Fibroblast of lung (primary cell): ENCODE measurements at regions not wholly inside any gene's neighbourhood (a gene's known extent, or its start where the extent isn't known, plus 50 kb on each side); places are given as distances from the start of the nearest gene placed in this dataset.

ENCODE experiments used
- DNase-seq, 2 donors: peaks; one replicate each; pipeline versions ENCODE4 v3.0.0 to v3.0.0-alpha.2; 2010; ENCODE audit warnings: low read depth in 2 of 2
- H2AFZ ChIP-seq: 2 replicates; pipeline ENCODE4 v1.5.1; 2012; ENCODE audit warnings: low read length, control low read depth, inconsistent platforms
- H3K27ac ChIP-seq: 2 replicates; pipeline ENCODE4 v1.5.1; 2011; ENCODE audit warnings: low read length, control low read depth; ENCODE audit not compliant: insufficient read depth
- H3K27me3 ChIP-seq: 2 replicates; pipeline ENCODE4 v1.5.1; 2011; ENCODE audit warnings: mild to moderate bottlenecking, low read length; ENCODE audit not compliant: control insufficient read depth, insufficient read depth
- H3K36me3 ChIP-seq: 2 replicates; pipeline ENCODE4 v1.5.1; 2011; ENCODE audit warnings: low read length; ENCODE audit not compliant: control insufficient read depth, insufficient read depth
- H3K4me1 ChIP-seq: 2 replicates; pipeline ENCODE4 v1.5.1; 2011; ENCODE audit warnings: low read length; ENCODE audit not compliant: control insufficient read depth, insufficient read depth; ENCODE audit errors: extremely low read depth
- H3K4me2 ChIP-seq: 2 replicates; pipeline ENCODE4 v1.5.1; 2011; ENCODE audit warnings: low read length, control low read depth; ENCODE audit not compliant: insufficient read depth; ENCODE audit errors: extremely low read depth
- H3K4me3 ChIP-seq, 4 experiments: fragments of 200-600 bp in 1 of 4; sonication (generic) in 1 of 4; replicated peaks in 1 of 4; 2 replicates each; pipeline ENCODE4 v1.5.1; 2011 to 2016; ENCODE audit warnings: low read length in 4 of 4, low read depth in 3 of 4, mild to moderate bottlenecking in 3 of 4, control low read depth in 2 of 4, inconsistent platforms in 1 of 4, mixed read lengths in 1 of 4; ENCODE audit not compliant: insufficient read depth in 1 of 4; ENCODE audit errors: control extremely low read depth in 1 of 4
- H3K79me2 ChIP-seq: 2 replicates; pipeline ENCODE4 v1.5.1; 2012; ENCODE audit warnings: mild to moderate bottlenecking, low read length, inconsistent platforms; ENCODE audit not compliant: control insufficient read depth, insufficient read depth
- H3K9ac ChIP-seq: 2 replicates; pipeline ENCODE4 v1.5.1; 2011; ENCODE audit warnings: mild to moderate bottlenecking, low read length, control low read depth; ENCODE audit not compliant: insufficient read depth
- H3K9me3 ChIP-seq: 2 replicates; pipeline ENCODE4 v1.5.1; 2012; ENCODE audit warnings: low read depth, low read length; ENCODE audit not compliant: control insufficient read depth, insufficient read depth
- H4K20me1 ChIP-seq: 2 replicates; pipeline ENCODE4 v1.5.1; 2011; ENCODE audit warnings: low read length; ENCODE audit not compliant: control insufficient read depth, insufficient read depth; ENCODE audit errors: extremely low read depth
- CTCF ChIP-seq, 2 donors: IDR thresholded peaks in 1 of 2; conservative IDR thresholded peaks in 1 of 2; 1 replicate in 1 of 2; 2 replicates in 1 of 2; pipeline ENCODE4 v1.5.1; 2011 to 2012; ENCODE audit warnings: low read length in 2 of 2, control low read depth in 1 of 2, inconsistent platforms in 1 of 2, low read depth in 1 of 2, mild to moderate bottlenecking in 1 of 2
- EZH2 ChIP-seq: IDR thresholded peaks from 2 replicates; pipeline ENCODE4 v1.5.1; 2012; ENCODE audit warnings: low read length, control low read depth, mild to moderate bottlenecking; ENCODE audit errors: missing control alignments

GRCh38 chr2:212626371-212626918, 87.8 kb upstream of the ERBB4 start:
- Histone ChIP-seq H3K27me3 (no peaks in the 10 kb centered on the region), H3K79me2 (no peaks in the 10 kb centered on the region), H3K9me3 (no peaks in the 10 kb centered on the region), H4K20me1 (no peaks in the 10 kb centered on the region), H3K27ac (no peak overlapping the region), H3K4me3 (no peak overlapping the region), H3K4me2 (no peak overlapping the region), H3K36me3 (no peaks in the 10 kb centered on the region), H3K4me1 (no peaks in the 10 kb centered on the region), H2AFZ (no peak overlapping the region), H3K9ac (no peak overlapping the region)
- TF ChIP-seq EZH2 (no peak), CTCF (conservative IDR thresholded peaks at IDR 0.05 in 1 of 2, IDR thresholded peaks at IDR 0.05 in 1 of 2; ENCODE audit: low read depth in 1 of 2, low read length in 2 of 2) (no peak)
- DNase-seq: peak in 1 of 2 donors; percentile 47

GRCh38 chr2:212619954-212620353, 81.4 kb upstream of the ERBB4 start:
- Histone ChIP-seq H3K36me3 (no peaks in the 10 kb centered on the region), H3K4me1 (no peaks in the 10 kb centered on the region), H3K27ac (no peak overlapping the region), H3K9me3 (no peaks in the 10 kb centered on the region), H3K27me3 (no peaks in the 10 kb centered on the region), H3K9ac (no peak overlapping the region), H3K79me2 (no peaks in the 10 kb centered on the region), H4K20me1 (no peaks in the 10 kb centered on the region), H2AFZ (no peak overlapping the region), H3K4me3 (no peak overlapping the region), H3K4me2 (no peak overlapping the region)
- TF ChIP-seq EZH2 (no peak), CTCF (conservative IDR thresholded peaks at IDR 0.05 in 1 of 2, IDR thresholded peaks at IDR 0.05 in 1 of 2; ENCODE audit: low read depth in 1 of 2, low read length in 2 of 2) (no peak)
- DNase-seq: peak; percentile 5 to 51

GRCh38 chr2:212618636-212619035, 80.0 kb upstream of the ERBB4 start:
- Histone ChIP-seq H4K20me1 (no peaks in the 10 kb centered on the region), H3K9me3 (no peaks in the 10 kb centered on the region), H3K4me3 (no peak overlapping the region), H2AFZ (no peak overlapping the region), H3K9ac (no peak overlapping the region), H3K79me2 (no peaks in the 10 kb centered on the region), H3K27me3 (no peaks in the 10 kb centered on the region), H3K36me3 (no peaks in the 10 kb centered on the region), H3K4me2 (no peak overlapping the region), H3K4me1 (no peaks in the 10 kb centered on the region), H3K27ac (no peak overlapping the region)
- DNase-seq: peak in 1 of 2 donors; percentile 28
- TF ChIP-seq EZH2: no peak
- TF ChIP-seq CTCF (conservative IDR thresholded peaks at IDR 0.05 in 1 of 2, IDR thresholded peaks at IDR 0.05 in 1 of 2; ENCODE audit: low read depth in 1 of 2, low read length in 2 of 2): no peak
